ENCODE measurements at regions not wholly inside any gene's neighbourhood (a gene's known extent, or its start where the extent isn't known, plus 50 kb on each side); places are given as distances from the start of the nearest gene placed in this dataset.

- TF ChIP-seq, protein P1, sequence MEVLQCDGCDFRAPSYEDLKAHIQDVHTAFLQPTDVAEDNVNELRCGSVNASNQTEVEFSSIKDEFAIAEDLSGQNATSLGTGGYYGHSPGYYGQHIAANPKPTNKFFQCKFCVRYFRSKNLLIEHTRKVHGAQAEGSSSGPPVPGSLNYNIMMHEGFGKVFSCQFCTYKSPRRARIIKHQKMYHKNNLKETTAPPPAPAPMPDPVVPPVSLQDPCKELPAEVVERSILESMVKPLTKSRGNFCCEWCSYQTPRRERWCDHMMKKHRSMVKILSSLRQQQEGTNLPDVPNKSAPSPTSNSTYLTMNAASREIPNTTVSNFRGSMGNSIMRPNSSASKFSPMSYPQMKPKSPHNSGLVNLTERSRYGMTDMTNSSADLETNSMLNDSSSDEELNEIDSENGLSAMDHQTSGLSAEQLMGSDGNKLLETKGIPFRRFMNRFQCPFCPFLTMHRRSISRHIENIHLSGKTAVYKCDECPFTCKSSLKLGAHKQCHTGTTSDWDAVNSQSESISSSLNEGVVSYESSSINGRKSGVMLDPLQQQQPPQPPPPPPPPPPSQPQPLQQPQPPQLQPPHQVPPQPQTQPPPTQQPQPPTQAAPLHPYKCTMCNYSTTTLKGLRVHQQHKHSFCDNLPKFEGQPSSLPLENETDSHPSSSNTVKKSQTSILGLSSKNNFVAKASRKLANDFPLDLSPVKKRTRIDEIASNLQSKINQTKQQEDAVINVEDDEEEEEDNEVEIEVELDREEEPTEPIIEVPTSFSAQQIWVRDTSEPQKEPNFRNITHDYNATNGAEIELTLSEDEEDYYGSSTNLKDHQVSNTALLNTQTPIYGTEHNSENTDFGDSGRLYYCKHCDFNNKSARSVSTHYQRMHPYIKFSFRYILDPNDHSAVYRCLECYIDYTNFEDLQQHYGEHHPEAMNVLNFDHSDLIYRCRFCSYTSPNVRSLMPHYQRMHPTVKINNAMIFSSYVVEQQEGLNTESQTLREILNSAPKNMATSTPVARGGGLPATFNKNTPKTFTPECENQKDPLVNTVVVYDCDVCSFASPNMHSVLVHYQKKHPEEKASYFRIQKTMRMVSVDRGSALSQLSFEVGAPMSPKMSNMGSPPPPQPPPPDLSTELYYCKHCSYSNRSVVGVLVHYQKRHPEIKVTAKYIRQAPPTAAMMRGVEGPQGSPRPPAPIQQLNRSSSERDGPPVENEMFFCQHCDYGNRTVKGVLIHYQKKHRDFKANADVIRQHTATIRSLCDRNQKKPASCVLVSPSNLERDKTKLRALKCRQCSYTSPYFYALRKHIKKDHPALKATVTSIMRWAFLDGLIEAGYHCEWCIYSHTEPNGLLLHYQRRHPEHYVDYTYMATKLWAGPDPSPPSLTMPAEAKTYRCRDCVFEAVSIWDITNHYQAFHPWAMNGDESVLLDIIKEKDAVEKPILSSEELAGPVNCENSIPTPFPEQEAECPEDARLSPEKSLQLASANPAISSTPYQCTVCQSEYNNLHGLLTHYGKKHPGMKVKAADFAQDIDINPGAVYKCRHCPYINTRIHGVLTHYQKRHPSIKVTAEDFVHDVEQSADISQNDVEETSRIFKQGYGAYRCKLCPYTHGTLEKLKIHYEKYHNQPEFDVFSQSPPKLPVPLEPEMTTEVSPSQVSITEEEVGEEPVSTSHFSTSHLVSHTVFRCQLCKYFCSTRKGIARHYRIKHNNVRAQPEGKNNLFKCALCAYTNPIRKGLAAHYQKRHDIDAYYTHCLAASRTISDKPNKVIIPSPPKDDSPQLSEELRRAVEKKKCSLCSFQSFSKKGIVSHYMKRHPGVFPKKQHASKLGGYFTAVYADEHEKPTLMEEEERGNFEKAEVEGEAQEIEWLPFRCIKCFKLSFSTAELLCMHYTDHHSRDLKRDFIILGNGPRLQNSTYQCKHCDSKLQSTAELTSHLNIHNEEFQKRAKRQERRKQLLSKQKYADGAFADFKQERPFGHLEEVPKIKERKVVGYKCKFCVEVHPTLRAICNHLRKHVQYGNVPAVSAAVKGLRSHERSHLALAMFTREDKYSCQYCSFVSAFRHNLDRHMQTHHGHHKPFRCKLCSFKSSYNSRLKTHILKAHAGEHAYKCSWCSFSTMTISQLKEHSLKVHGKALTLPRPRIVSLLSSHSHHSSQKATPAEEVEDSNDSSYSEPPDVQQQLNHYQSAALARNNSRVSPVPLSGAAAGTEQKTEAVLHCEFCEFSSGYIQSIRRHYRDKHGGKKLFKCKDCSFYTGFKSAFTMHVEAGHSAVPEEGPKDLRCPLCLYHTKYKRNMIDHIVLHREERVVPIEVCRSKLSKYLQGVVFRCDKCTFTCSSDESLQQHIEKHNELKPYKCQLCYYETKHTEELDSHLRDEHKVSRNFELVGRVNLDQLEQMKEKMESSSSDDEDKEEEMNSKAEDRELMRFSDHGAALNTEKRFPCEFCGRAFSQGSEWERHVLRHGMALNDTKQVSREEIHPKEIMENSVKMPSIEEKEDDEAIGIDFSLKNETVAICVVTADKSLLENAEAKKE (CRISPR knock-in tag; IDR thresholded peaks at IDR 0.05): no peak
- TF ChIP-seq NANOG (IDR thresholded peaks at IDR 0.05; ENCODE audit: borderline replicate concordance) (no peak), STAT1 (IDR thresholded peaks at IDR 0.05; ENCODE audit: unreplicated experiment) (no peak), EZH2 (IDR thresholded peaks at IDR 0.05; ENCODE audit: low read depth, unreplicated experiment) (no peak), EZH2phosphoT487 (IDR thresholded peaks at IDR 0.05; ENCODE audit: unreplicated experiment) (no peak)
These were observed 293.4 kb upstream of the RNF32 start (continued) for GRCh38 chr7:156347132-156347531.

GRCh38 chr7:156344595-156344994 lies 296.0 kb upstream of the RNF32 start:
- Histone ChIP-seq H4K20me1 (replicated peaks; ENCODE audit: insufficient read depth) (no peaks in the 10 kb centered on the region), H3K27me3 (ENCODE audit: insufficient read depth) (no peaks in the 10 kb centered on the region), H3K4me2 (no peak overlapping the region)
- TF ChIP-seq ZNF331 (CRISPR knock-in tag; IDR thresholded peaks at IDR 0.05; ENCODE audit: low read depth) (no peak), JUNB (IDR thresholded peaks at IDR 0.05; ENCODE audit: unreplicated experiment) (no peak), CREB1 (CRISPR knock-in tag; IDR thresholded peaks at IDR 0.05; ENCODE audit: low read depth) (no peak), STAT1 (IDR thresholded peaks at IDR 0.05; ENCODE audit: unreplicated experiment) (no peak), ZNF114 (CRISPR knock-in tag; IDR thresholded peaks at IDR 0.05) (no peak), NANOG (IDR thresholded peaks at IDR 0.05; ENCODE audit: borderline replicate concordance) (no peak), EZH2phosphoT487 (IDR thresholded peaks at IDR 0.05; ENCODE audit: unreplicated experiment) (no peak)
- TF ChIP-seq, protein P2, sequence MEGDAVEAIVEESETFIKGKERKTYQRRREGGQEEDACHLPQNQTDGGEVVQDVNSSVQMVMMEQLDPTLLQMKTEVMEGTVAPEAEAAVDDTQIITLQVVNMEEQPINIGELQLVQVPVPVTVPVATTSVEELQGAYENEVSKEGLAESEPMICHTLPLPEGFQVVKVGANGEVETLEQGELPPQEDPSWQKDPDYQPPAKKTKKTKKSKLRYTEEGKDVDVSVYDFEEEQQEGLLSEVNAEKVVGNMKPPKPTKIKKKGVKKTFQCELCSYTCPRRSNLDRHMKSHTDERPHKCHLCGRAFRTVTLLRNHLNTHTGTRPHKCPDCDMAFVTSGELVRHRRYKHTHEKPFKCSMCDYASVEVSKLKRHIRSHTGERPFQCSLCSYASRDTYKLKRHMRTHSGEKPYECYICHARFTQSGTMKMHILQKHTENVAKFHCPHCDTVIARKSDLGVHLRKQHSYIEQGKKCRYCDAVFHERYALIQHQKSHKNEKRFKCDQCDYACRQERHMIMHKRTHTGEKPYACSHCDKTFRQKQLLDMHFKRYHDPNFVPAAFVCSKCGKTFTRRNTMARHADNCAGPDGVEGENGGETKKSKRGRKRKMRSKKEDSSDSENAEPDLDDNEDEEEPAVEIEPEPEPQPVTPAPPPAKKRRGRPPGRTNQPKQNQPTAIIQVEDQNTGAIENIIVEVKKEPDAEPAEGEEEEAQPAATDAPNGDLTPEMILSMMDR (conservative IDR thresholded peaks at IDR 0.05; ENCODE audit: low read depth in 2 of 2): no peak
- TF ChIP-seq, protein P3, sequence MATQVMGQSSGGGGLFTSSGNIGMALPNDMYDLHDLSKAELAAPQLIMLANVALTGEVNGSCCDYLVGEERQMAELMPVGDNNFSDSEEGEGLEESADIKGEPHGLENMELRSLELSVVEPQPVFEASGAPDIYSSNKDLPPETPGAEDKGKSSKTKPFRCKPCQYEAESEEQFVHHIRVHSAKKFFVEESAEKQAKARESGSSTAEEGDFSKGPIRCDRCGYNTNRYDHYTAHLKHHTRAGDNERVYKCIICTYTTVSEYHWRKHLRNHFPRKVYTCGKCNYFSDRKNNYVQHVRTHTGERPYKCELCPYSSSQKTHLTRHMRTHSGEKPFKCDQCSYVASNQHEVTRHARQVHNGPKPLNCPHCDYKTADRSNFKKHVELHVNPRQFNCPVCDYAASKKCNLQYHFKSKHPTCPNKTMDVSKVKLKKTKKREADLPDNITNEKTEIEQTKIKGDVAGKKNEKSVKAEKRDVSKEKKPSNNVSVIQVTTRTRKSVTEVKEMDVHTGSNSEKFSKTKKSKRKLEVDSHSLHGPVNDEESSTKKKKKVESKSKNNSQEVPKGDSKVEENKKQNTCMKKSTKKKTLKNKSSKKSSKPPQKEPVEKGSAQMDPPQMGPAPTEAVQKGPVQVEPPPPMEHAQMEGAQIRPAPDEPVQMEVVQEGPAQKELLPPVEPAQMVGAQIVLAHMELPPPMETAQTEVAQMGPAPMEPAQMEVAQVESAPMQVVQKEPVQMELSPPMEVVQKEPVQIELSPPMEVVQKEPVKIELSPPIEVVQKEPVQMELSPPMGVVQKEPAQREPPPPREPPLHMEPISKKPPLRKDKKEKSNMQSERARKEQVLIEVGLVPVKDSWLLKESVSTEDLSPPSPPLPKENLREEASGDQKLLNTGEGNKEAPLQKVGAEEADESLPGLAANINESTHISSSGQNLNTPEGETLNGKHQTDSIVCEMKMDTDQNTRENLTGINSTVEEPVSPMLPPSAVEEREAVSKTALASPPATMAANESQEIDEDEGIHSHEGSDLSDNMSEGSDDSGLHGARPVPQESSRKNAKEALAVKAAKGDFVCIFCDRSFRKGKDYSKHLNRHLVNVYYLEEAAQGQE (IDR thresholded peaks at IDR 0.05; ENCODE audit: unreplicated experiment): no peak

More at GRCh38 chr7:156344595-156344994, 296.0 kb upstream of the RNF32 start:
- Histone ChIP-seq H2AFZ (no peak overlapping the region), H3F3A (replicated peaks; ENCODE audit: low read depth) (no peaks in the 10 kb centered on the region), H3K79me2 (replicated peaks; ENCODE audit: insufficient read depth) (no peaks in the 10 kb centered on the region), H3K4me3 (no peak overlapping the region), H3K27ac (ENCODE audit: low read depth) (no peak overlapping the region), H3K4me1 (ENCODE audit: insufficient read depth) (no peaks in the 10 kb centered on the region), H3K9me2 (ENCODE audit: insufficient read depth) (no peaks in the 10 kb centered on the region), H3K36me3 (ENCODE audit: insufficient read depth) (no peaks in the 10 kb centered on the region)
- Mint-ChIP-seq H3K4me1 (no peaks in the 10 kb centered on the region), H3K36me3 (ENCODE audit: low read depth) (no peaks in the 10 kb centered on the region), H3K27me3 (ENCODE audit: insufficient read depth, low read depth, poor library complexity) (no peaks in the 10 kb centered on the region), H3K9me3 (no peaks in the 10 kb centered on the region), H3K4me3 (no peak overlapping the region), H3K27ac (no peak overlapping the region)
- no peak for ATAC-seq
- no peak for DNase-seq (ENCODE audit: low spot score)

Measured in GM23338 (cell line).